HepG2 (cell line): ENCODE measurements at regions not wholly inside any gene's neighbourhood (a gene's known extent, or its start where the extent isn't known, plus 50 kb on each side); places are given as distances from the start of the nearest gene placed in this dataset.

Experiments
- ATAC-seq: fragments of 200-7000 bp; cut with Tn5 transposase; 3 replicates; pipeline ENCODE4 v1.9.1; 2020; ENCODE audit warnings: mild to moderate bottlenecking, moderate library complexity
- BruUV-seq: library from RNA; stranded (reverse); fragments of 400-500 nt; replicated peaks from 2 replicates; lab custom pipeline; 2021; lab: Mats Ljungman, UMichigan
- CTCF ChIA-PET: fragments of 300-600 bp; formaldehyde crosslinking; extraction: SDS; loops from one replicate; lab custom pipeline; 2021; ENCODE audit warnings: low total read pairs, inconsistent platforms, low intra/inter-chr PET ratio; lab: Yijun Ruan, JAX
- POLR2A ChIA-PET: fragments of 350-600 bp; sonication (Branson Sonifier 250); formaldehyde crosslinking; loops from one replicate; lab custom pipeline; 2020; ENCODE audit warnings: antibody characterized with exemption, inconsistent platforms; lab: Yijun Ruan, JAX
- DNase-seq: peaks from one replicate; pipeline ENCODE4 v3.0.0-alpha.2; 2015; ENCODE audit warnings: low spot score
- FAIRE-seq: peaks from 3 replicates; lab custom pipeline; 2011; peaks lifted over from hg19 to GRCh38; lab: Jason Lieb, UNC
- H2AFZ ChIP-seq: one replicate; pipeline ENCODE4 v1.6.1; 2011; ENCODE audit warnings: low read length, inconsistent platforms
- H3K27ac ChIP-seq: fragments of 300-600 bp; 3 replicates; pipeline ENCODE4 v1.8.0; 2011; ENCODE audit warnings: mixed run types, mild to moderate bottlenecking, mixed read lengths, low read length, inconsistent platforms; ENCODE audit not compliant: insufficient read depth; ENCODE audit errors: extremely low read length
- H3K27me3 ChIP-seq, 2 experiments: fragments of 200-600 bp in 1 of 2; 2 replicates in 1 of 2; 3 replicates in 1 of 2; pipeline versions ENCODE4 v1.6.0 to v1.8.0; 2011; ENCODE audit warnings: low read length in 2 of 2, mild to moderate bottlenecking in 2 of 2, moderate library complexity in 2 of 2, inconsistent platforms in 1 of 2; ENCODE audit not compliant: insufficient read depth in 2 of 2, control insufficient read depth in 1 of 2
- H3K36me3 ChIP-seq, 2 experiments: fragments of 200-600 bp in 1 of 2; replicated peaks in 1 of 2; 2 replicates in 1 of 2; 3 replicates in 1 of 2; pipeline versions ENCODE4 v1.5.1 to v1.8.0; 2011; ENCODE audit warnings: low read length in 2 of 2, inconsistent platforms in 1 of 2; ENCODE audit not compliant: insufficient read depth in 2 of 2, control insufficient read depth in 1 of 2
- H3K4me1 ChIP-seq: 2 replicates; pipeline ENCODE4 v1.5.1; 2012; ENCODE audit warnings: low read length, inconsistent platforms; ENCODE audit not compliant: insufficient read depth
- H3K4me2 ChIP-seq: 2 replicates; pipeline ENCODE4 v1.6.0; 2011; ENCODE audit warnings: low read depth, low read length, inconsistent platforms
- H3K4me3 ChIP-seq, 3 experiments: fragments of 200-600 bp in 1 of 3; sonication (generic), shearing (Covaris generic) in 1 of 3; replicated peaks in 1 of 3; 2 replicates each; pipeline ENCODE4 v1.5.1; 2011 to 2016; ENCODE audit warnings: low read length in 3 of 3, inconsistent platforms in 2 of 3, low read depth in 2 of 3, mild to moderate bottlenecking in 2 of 3, control low read depth in 1 of 3, mixed read lengths in 1 of 3; ENCODE audit not compliant: insufficient read depth in 1 of 3
- H3K79me2 ChIP-seq: one replicate; pipeline ENCODE4 v1.6.1; 2011; ENCODE audit warnings: low read length, inconsistent platforms; ENCODE audit not compliant: insufficient read depth
- H3K9ac ChIP-seq: 2 replicates; pipeline ENCODE4 v1.6.0; 2011; ENCODE audit warnings: mild to moderate bottlenecking, low read depth, low read length, inconsistent platforms; ENCODE audit not compliant: insufficient read depth
- H3K9me3 ChIP-seq: 2 replicates; pipeline ENCODE4 v1.5.1; 2012; ENCODE audit warnings: mild to moderate bottlenecking, low read length
- H4K20me1 ChIP-seq: 2 replicates; pipeline ENCODE4 v1.6.0; 2011; ENCODE audit warnings: inconsistent platforms, mild to moderate bottlenecking, low read length, moderate library complexity; ENCODE audit not compliant: insufficient read depth
- ATAD3A ChIP-seq: sonication (generic); formaldehyde crosslinking; IDR thresholded peaks from 2 replicates; pipeline ENCODE4 v1.4.0; 2020; ENCODE audit warnings: missing genetic modification reagents
- FOXA3 ChIP-seq: IDR thresholded peaks from 2 replicates; pipeline ENCODE4 v1.6.1; 2016; ENCODE audit warnings: missing genetic modification reagents, missing compliant biosample characterization
- FOXO1 ChIP-seq: sonication (generic); formaldehyde crosslinking; IDR thresholded peaks from 2 replicates; pipeline ENCODE4 v1.4.0; 2020; ENCODE audit warnings: missing genetic modification reagents
- HOMEZ ChIP-seq: IDR thresholded peaks from 2 replicates; pipeline ENCODE4 v1.6.1; 2016; ENCODE audit warnings: low read depth
- MYNN ChIP-seq: sonication (generic); formaldehyde crosslinking; IDR thresholded peaks from 2 replicates; pipeline ENCODE4 v1.4.0; 2020; ENCODE audit warnings: mild to moderate bottlenecking, low read depth, missing genetic modification reagents
- NFATC3 ChIP-seq: sonication (generic); formaldehyde crosslinking; IDR thresholded peaks from 2 replicates; pipeline ENCODE4 v1.5.1; 2020; ENCODE audit warnings: mild to moderate bottlenecking, missing genetic modification reagents
- PHB2 ChIP-seq: fragments of 450-650 bp; IDR thresholded peaks from 2 replicates; pipeline ENCODE4 v1.6.1; 2018; ENCODE audit not compliant: partially characterized antibody
- PITX1 ChIP-seq: sonication (generic); formaldehyde crosslinking; IDR thresholded peaks from 2 replicates; pipeline ENCODE4 v1.5.1; 2020; ENCODE audit warnings: mild to moderate bottlenecking, missing genetic modification reagents
- STAG1 ChIP-seq: sonication (generic); formaldehyde crosslinking; IDR thresholded peaks from 2 replicates; pipeline ENCODE4 v1.4.0; 2020; ENCODE audit warnings: missing genetic modification reagents
- UBTF ChIP-seq: sonication (generic); formaldehyde crosslinking; IDR thresholded peaks from 2 replicates; pipeline ENCODE4 v1.4.0; 2020; ENCODE audit warnings: mild to moderate bottlenecking, missing genetic modification reagents
- ZNF318 ChIP-seq: sonication (generic); formaldehyde crosslinking; IDR thresholded peaks from 2 replicates; pipeline ENCODE4 v1.4.0; 2020; ENCODE audit warnings: mild to moderate bottlenecking, missing genetic modification reagents
- WGBS: methylation state at CpG from one replicate; pipeline ENCODE4 v1.1.6; 2017; ENCODE audit warnings: low lambda C conversion rate; 5-methylcytosine and 5-hydroxymethylcytosine counted together
- in situ Hi-C: cut with HindIII; loops from 2 replicates; pipeline ENCODE4 v1.10.0; 2017; ENCODE audit warnings: low pct_unique_long_range_greater_than_20kb; ENCODE audit not compliant: extremely low pct_ligation_motif_present
- intact Hi-C: fragments of 100-400 bp; cut with micrococcal nuclease; formaldehyde crosslinking; loops from one replicate; pipeline ENCODE4 v1.10.0; 2022; ENCODE audit not compliant: unreplicated experiment

GRCh38 chrX:5084279-5084678, 1144.4 kb downstream of the NLGN4X start:
- no peak for ATAC-seq
- intact Hi-C loops = no loop called here
- Histone ChIP-seq H3K4me1 (no peaks in the 10 kb centered on the region), H3K27ac (no peak overlapping the region), H2AFZ (no peak overlapping the region), H3K36me3 (no peaks in the 10 kb centered on the region), H3K79me2 (no peaks in the 10 kb centered on the region), H3K9ac (no peak overlapping the region), H3K4me3 (no peak overlapping the region), H3K4me2 (no peak overlapping the region), H4K20me1 (no peaks in the 10 kb centered on the region), H3K9me3 (peaks cover 35% of the 10 kb centered on the region; the same call in 1 of the 2 replicates), H3K27me3 (no peaks in the 10 kb centered on the region)
- WGBS = 2% methylated on average over 6 of the region's 6 CpGs
- DNase-seq = no peak
- in situ Hi-C loops = no loop called here
- no peak for FAIRE-seq
- ChIA-PET POLR2A (no interaction called here), CTCF (no interaction called here)
- no TSS peak for BruUV-seq
- TF ChIP-seq UBTF (CRISPR knock-in tag) (no peak), STAG1 (CRISPR knock-in tag) (no peak), FOXA3 (CRISPR knock-in tag) (no peak), HOMEZ (CRISPR knock-in tag) (no peak), NFATC3 (CRISPR knock-in tag) (no peak), MYNN (CRISPR knock-in tag) (no peak), ZNF318 (CRISPR knock-in tag) (no peak), ATAD3A (CRISPR knock-in tag) (no peak), PHB2 (no peak), FOXO1 (CRISPR knock-in tag) (no peak), PITX1 (no peak)
